H9 (cell line): ENCODE measurements at regions not wholly inside any gene's neighbourhood (a gene's known extent, or its start where the extent isn't known, plus 50 kb on each side); places are given as distances from the start of the nearest gene placed in this dataset.

ENCODE experiments used
- DNase-seq: peaks from one replicate; pipeline ENCODE4 v3.0.0-alpha.2; 2017
- H2AFZ ChIP-seq: one replicate; pipeline ENCODE4 v1.6.1; 2013; ENCODE audit warnings: mild to moderate bottlenecking, low read length, control low read depth, moderate library complexity
- H2AK5ac ChIP-seq: 2 replicates; pipeline ENCODE4 v1.6.1; 2013; ENCODE audit warnings: low read length, control low read depth, mixed read lengths; ENCODE audit not compliant: insufficient read length
- H2BK120ac ChIP-seq: one replicate; pipeline ENCODE4 v1.6.1; 2013; ENCODE audit warnings: low read depth, mild to moderate bottlenecking, low read length, control low read depth, inconsistent platforms; ENCODE audit not compliant: poor library complexity, severe bottlenecking
- H2BK12ac ChIP-seq: 2 replicates; pipeline ENCODE4 v1.6.1; 2013; ENCODE audit warnings: low read length, control low read depth, mixed read lengths, low read depth; ENCODE audit not compliant: insufficient read length
- H2BK15ac ChIP-seq: 2 replicates; pipeline ENCODE4 v1.6.1; 2013; ENCODE audit warnings: low read depth, low read length, control low read depth
- H2BK20ac ChIP-seq: one replicate; pipeline ENCODE4 v1.6.1; 2013; ENCODE audit warnings: low read depth, mild to moderate bottlenecking, low read length, control low read depth, inconsistent platforms; ENCODE audit not compliant: poor library complexity, severe bottlenecking
- H2BK5ac ChIP-seq: 2 replicates; pipeline ENCODE4 v1.6.1; 2013; ENCODE audit warnings: low read length, control low read depth, mixed read lengths; ENCODE audit not compliant: insufficient read length
- H3K14ac ChIP-seq: 2 replicates; pipeline ENCODE4 v1.6.1; 2013; ENCODE audit warnings: low read length, control low read depth; ENCODE audit not compliant: insufficient read depth
- H3K18ac ChIP-seq: 2 replicates; pipeline ENCODE4 v1.6.1; 2013; ENCODE audit warnings: low read depth, mild to moderate bottlenecking, mixed read lengths, low read length, control low read depth; ENCODE audit not compliant: insufficient read length
- H3K23ac ChIP-seq: 2 replicates; pipeline ENCODE4 v1.6.1; 2013; ENCODE audit warnings: low read length, control low read depth, mixed read lengths, low read depth; ENCODE audit not compliant: insufficient read length
- H3K23me2 ChIP-seq: 2 replicates; pipeline ENCODE4 v1.6.1; 2013; ENCODE audit warnings: low read depth, mild to moderate bottlenecking, mixed read lengths, low read length, control low read depth; ENCODE audit not compliant: insufficient read length, poor library complexity, severe bottlenecking
- H3K27ac ChIP-seq: 2 replicates; pipeline ENCODE4 v1.5.1; 2013; ENCODE audit warnings: low read length, control low read depth, mixed read lengths, low read depth; ENCODE audit not compliant: insufficient read length
- H3K27me3 ChIP-seq: 2 replicates; pipeline ENCODE4 v1.6.1; 2013; ENCODE audit warnings: low read length, control low read depth, inconsistent platforms; ENCODE audit not compliant: insufficient read depth
- H3K4ac ChIP-seq: 2 replicates; pipeline ENCODE4 v1.6.1; 2013; ENCODE audit warnings: low read depth, mild to moderate bottlenecking, control low read depth, inconsistent platforms, low read length, moderate library complexity
- H3K4me1 ChIP-seq: 2 replicates; pipeline ENCODE4 v1.6.1; 2013; ENCODE audit warnings: low read length, control low read depth, inconsistent platforms; ENCODE audit not compliant: insufficient read depth
- H3K4me2 ChIP-seq: 2 replicates; pipeline ENCODE4 v1.6.1; 2013; ENCODE audit warnings: low read length, control low read depth, mixed read lengths; ENCODE audit not compliant: insufficient read length, insufficient read depth
- H3K56ac ChIP-seq: 2 replicates; pipeline ENCODE4 v1.6.1; 2013; ENCODE audit warnings: low read depth, mild to moderate bottlenecking, mixed read lengths, low read length, control low read depth; ENCODE audit not compliant: insufficient read length
- H3K79me1 ChIP-seq: 2 replicates; pipeline ENCODE4 v1.6.1; 2013; ENCODE audit warnings: low read depth, mild to moderate bottlenecking, moderate library complexity, low read length, control low read depth, inconsistent platforms; ENCODE audit not compliant: insufficient read depth, poor library complexity, severe bottlenecking
- H3K79me2 ChIP-seq: 2 replicates; pipeline ENCODE4 v1.6.1; 2013; ENCODE audit warnings: low read length, control low read depth, inconsistent platforms; ENCODE audit not compliant: insufficient read depth
- H3K9ac ChIP-seq: 2 replicates; pipeline ENCODE4 v1.6.1; 2013; ENCODE audit warnings: low read length, control low read depth, mixed read lengths; ENCODE audit not compliant: insufficient read length; ENCODE audit errors: extremely low read depth
- H3K9me3 ChIP-seq: one replicate; pipeline ENCODE4 v1.6.1; 2013; ENCODE audit warnings: low read depth, low read length, inconsistent platforms; ENCODE audit not compliant: control insufficient read depth
- H3T11ph ChIP-seq: one replicate; pipeline ENCODE4 v1.6.1; 2013; ENCODE audit warnings: mild to moderate bottlenecking, low read length, control low read depth, inconsistent platforms
- H4K20me1 ChIP-seq: one replicate; pipeline ENCODE4 v1.6.1; 2013; ENCODE audit not compliant: control insufficient read depth, insufficient read length, insufficient read depth
- H4K5ac ChIP-seq: 2 replicates; pipeline ENCODE4 v1.6.1; 2013; ENCODE audit warnings: low read depth, mild to moderate bottlenecking, mixed read lengths, low read length, control low read depth; ENCODE audit not compliant: insufficient read length
- H4K8ac ChIP-seq: replicated peaks from 2 replicates; pipeline ENCODE4 v1.6.1; 2013; ENCODE audit warnings: low read length, control low read depth, mixed read lengths, low read depth; ENCODE audit not compliant: insufficient read length
- H4K91ac ChIP-seq: 2 replicates; pipeline ENCODE4 v1.6.1; 2013; ENCODE audit warnings: low read depth, mild to moderate bottlenecking, moderate library complexity, mixed read lengths, low read length, control low read depth; ENCODE audit not compliant: insufficient read length
- H3K27ac Mint-ChIP-seq, 3 experiments: 2 replicates in 2 of 3; 3 replicates in 1 of 3; pipeline ENCODE4 v1.8.0; 2020 to 2021; ENCODE audit warnings: mixed read lengths in 3 of 3, mild to moderate bottlenecking in 1 of 3, moderate library complexity in 1 of 3
- H3K27me3 Mint-ChIP-seq: 2 replicates; pipeline ENCODE4 v1.8.0; 2021; ENCODE audit warnings: low read depth, mild to moderate bottlenecking, moderate library complexity, mixed read lengths
- H3K36me3 Mint-ChIP-seq, 3 experiments: 2 replicates in 2 of 3; 3 replicates in 1 of 3; pipeline ENCODE4 v1.8.0; 2020 to 2021; ENCODE audit warnings: low read depth in 3 of 3, mixed read lengths in 3 of 3; ENCODE audit not compliant: insufficient read depth in 1 of 3
- H3K4me1 Mint-ChIP-seq, 2 experiments: 2 replicates each; pipeline ENCODE4 v1.8.0; 2020; ENCODE audit warnings: mixed read lengths in 2 of 2
- H3K4me3 Mint-ChIP-seq, 2 experiments: 2 replicates in 1 of 2; 3 replicates in 1 of 2; pipeline ENCODE4 v1.8.0; 2020 to 2021; ENCODE audit warnings: mild to moderate bottlenecking in 2 of 2, mixed read lengths in 2 of 2, moderate library complexity in 1 of 2
- H3K9me3 Mint-ChIP-seq, 2 experiments: 2 replicates in 1 of 2; 3 replicates in 1 of 2; pipeline ENCODE4 v1.8.0; 2020; ENCODE audit warnings: mild to moderate bottlenecking in 2 of 2, mixed read lengths in 2 of 2, moderate library complexity in 1 of 2
- CTCF ChIP-seq: fragments of 200-600 bp; sonication (generic); conservative IDR thresholded peaks from 3 replicates; pipeline ENCODE4 v1.8.0; 2021; ENCODE audit warnings: antibody characterized with exemption, mild to moderate bottlenecking
- WGBS: extraction: QIAGEN DNeasy Blood & Tissue Kit; methylation state at CpG from one replicate; pipeline ENCODE4 v1.1.7; 2013; ENCODE audit warnings: missing lambda C conversion rate, low lambda C conversion rate, mixed read lengths; ENCODE audit not compliant: insufficient read length; ENCODE audit errors: extremely low coverage; 5-methylcytosine and 5-hydroxymethylcytosine counted together

- Histone ChIP-seq H3K79me1 (no peaks in the 10 kb centered on the region), H3T11ph (no peak overlapping the region), H4K91ac (no peak overlapping the region), H3K4ac (no peak overlapping the region), H3K27me3 (no peaks in the 10 kb centered on the region), H3K14ac (no peak overlapping the region), H2BK20ac (no peak overlapping the region), H4K8ac (no peak overlapping the region), H4K5ac (no peak overlapping the region), H3K56ac (no peak overlapping the region), H2AFZ (no peak overlapping the region), H3K9me3 (no peaks in the 10 kb centered on the region), H3K4me2 (no peak overlapping the region), H3K23me2 (no peaks in the 10 kb centered on the region), H2BK15ac (no peak overlapping the region), H3K9ac (no peak overlapping the region), H3K27ac (no peak overlapping the region), H2BK12ac (no peak overlapping the region), H3K4me1 (no peaks in the 10 kb centered on the region), H2BK5ac (no peak overlapping the region), H3K18ac (no peak overlapping the region), H3K23ac (no peak overlapping the region), H4K20me1 (no peaks in the 10 kb centered on the region), H2AK5ac (no peak overlapping the region), H3K79me2 (no peaks in the 10 kb centered on the region), H2BK120ac (no peak overlapping the region)
- DNase-seq: no peak
- Mint-ChIP-seq H3K9me3 (no peaks in the 10 kb centered on the region; a peak in 1 of 5 replicates), H3K27ac (no peak overlapping the region), H3K4me3 (no peak overlapping the region), H3K36me3 (no peaks in the 10 kb centered on the region; a peak in 1 of 7 replicates), H3K4me1 (peaks cover 0 to 2% of the 10 kb centered on the region in 2 experiments; a peak in 1 of 4 replicates), H3K27me3 (peaks cover 6% of the 10 kb centered on the region)
- WGBS: no CpG with 5 or more reads among the region's 23 CpGs
- TF ChIP-seq CTCF: no peak
Observed at GRCh38 chr5:3339092-3339797, 256.4 kb upstream of the IRX1 start.
